Activated CD4-positive, alpha-beta T cell treated with anti-CD3 and anti-CD28 coated beads for 4 hours (primary cell): ENCODE measurements at regions not wholly inside any gene's neighbourhood (a gene's known extent, or its start where the extent isn't known, plus 50 kb on each side); places are given as distances from the start of the nearest gene placed in this dataset.
"Not testable (repeated sequence)": the region's sequence is repeated elsewhere in the genome, so short reads cannot be mapped to it uniquely, and the experiment has no call there.

Experiments used
- DNase-seq, 2 donors: peaks; one replicate each; pipeline ENCODE4 v3.0.0-alpha.2; 2020

DNA sequence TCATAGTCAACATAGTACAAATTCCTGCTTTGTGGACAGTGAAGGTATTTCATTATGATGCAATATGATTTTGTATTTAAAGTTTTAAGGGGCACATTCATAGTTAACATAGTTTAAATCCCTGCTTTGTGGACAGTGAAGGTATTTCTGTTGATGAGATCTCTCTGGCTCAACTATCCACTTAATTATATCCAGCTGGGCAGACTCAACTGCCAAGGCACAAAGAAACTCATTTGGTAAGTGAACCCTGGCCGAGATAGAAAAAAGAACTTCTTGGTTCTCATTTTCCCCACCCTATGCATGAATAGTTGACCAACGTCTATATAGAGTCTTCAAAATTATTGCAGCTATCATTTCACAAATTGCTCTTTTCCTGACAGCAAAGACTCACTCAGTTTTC is 1194.6 kb downstream of the NCAM2 start:
- no peak for DNase-seq

DNA sequence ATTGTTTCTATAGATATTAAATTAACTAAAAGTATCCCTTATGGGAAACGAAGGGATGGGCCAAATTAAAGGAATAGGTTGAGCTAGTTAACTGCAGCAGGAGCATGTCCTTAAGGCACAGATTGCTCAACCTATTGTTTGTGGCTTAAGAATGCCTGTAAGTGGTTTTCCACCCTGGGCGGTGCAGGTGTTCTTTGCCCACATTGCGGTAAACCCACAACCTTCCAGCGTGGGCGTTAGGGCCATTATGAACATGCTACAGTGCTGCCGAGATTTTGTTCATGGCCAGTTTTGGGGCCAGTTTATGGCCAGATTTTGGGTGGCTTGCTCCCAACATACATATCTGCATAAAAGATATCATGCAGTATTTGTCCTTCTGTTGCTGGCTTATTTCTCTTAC is 1196.8 kb downstream of the NCAM2 start:
- DNase-seq: not testable (repeated sequence)

DNA sequence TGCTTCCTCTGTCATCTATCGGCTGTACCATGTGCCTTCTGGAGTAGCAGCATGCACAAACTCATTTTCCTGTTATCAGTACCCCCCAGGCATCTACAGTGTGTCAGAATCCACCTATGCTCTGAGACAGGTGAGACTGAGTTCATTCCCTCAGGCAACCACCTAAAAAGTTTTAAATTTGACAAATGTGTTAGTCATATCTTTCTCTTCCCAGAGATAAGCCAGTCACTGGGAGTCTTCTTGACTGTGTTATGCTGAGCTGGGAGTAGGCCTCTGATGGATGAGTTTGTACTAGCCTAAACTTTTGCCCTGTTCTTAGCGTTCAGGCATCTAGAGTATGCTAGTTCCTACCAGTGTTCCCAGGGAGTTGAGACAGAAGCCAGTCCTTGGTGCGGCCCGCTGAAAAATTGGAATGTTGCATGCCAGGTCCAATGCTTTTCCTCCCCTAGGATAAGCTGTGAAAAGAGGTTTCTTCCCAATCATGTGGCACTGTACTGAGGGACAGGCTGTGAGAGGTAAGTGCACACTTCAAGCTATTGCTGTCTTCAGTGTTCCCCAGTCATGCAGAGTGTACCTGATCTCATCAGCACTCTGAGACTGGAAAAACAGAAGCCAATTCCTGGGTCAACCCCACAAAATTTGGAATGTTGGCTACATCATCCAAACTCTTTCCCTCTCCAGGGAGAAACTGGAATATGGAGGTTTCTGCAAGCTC is 1202.3 kb downstream of the NCAM2 start:
- DNase-seq: no peak

DNA sequence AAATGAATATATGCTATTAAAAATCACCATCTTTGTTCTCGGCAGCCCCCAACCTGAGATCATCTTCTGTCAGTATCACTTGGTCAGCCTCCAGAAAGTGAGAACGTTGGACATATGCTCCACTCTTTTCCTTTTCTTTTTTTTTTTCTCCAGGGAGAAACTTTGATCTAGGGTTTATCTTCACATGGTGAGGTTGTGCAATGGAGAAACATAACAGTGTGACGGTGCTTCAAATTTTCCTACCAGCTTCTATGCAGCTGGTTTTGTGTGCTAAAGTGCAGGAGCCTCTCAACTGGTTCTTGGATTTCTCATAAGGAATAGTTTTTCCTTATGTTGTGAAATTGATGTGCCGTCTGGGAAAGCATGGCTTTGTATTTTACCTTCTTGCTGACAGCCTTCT is 1202.9 kb downstream of the NCAM2 start:
- DNase-seq: no peak

DNA sequence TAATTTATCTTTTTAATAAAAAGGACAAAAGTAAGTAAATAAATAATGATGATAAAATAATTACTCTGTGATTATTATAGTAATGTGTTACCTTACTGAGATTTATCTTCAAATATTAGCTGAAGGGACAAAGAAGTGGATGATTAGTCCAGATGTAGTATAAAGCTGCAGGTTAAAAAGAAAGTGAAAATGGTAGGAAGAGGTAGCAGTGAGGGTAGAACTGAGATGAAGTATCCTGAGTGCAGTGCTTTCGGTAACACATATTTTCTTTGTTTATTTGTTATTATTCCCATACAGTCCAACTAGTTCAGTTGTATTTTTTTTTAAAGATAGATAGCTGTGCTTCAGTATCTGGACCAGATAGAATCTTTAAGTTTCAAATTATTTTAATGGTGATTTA is 1203.5 kb downstream of the NCAM2 start:
- DNase-seq: no peak

DNA sequence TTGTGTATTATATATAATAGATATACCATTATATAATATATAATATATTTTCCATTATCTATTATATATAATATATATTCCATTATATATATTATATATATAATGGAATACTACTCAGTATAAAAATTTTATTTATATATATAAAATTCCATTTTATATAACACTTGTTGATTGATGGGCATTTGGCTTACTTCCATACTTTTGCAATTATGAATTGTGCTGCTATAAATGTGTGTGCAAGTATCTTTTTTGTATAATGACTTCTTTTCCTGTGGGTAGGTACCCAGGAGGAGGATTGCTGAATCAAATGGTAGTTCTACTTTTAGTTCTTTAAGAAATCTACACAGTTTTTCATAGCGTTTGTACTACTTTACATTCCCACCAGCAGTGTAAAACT is 1211.1 kb downstream of the NCAM2 start:
- no peak for DNase-seq

DNA sequence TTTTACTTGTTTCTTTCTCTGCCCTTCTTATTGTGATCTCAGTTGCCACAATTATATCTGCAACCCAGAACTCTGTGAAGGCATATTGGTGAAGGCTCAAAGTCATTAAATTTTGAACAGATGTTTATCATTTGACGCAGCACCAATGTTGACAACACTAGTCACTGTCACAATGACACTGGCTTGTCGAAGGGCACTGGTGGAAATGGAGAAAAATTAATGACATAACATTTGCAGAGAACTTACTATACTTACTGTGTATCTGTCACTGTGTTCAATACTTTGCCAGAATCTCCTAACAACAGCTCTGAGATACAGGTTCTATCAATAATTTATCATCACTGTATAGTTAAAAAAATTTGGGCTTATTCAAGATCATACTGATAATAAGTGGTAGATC is 1213.7 kb downstream of the NCAM2 start:
- DNase-seq: no peak

DNA sequence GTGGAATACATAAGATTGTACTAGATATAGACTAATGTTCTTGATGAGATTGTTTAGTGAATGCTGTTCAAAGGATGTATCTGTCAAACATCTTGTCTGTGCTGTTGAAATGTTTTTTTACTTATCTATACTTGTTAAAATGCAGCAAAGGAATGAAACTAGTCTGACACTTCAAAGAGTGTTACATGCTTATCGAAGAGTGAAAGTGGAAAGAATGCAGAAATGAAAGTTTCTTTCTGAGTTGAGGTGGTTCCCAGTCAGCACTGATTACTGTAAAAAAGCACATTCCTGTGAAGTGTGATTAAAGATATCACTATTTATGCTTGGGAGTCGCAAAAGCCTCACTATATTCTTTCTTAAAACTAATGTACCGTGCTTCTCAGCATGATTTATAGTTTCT is 1225.2 kb downstream of the NCAM2 start:
- DNase-seq: no peak

DNA sequence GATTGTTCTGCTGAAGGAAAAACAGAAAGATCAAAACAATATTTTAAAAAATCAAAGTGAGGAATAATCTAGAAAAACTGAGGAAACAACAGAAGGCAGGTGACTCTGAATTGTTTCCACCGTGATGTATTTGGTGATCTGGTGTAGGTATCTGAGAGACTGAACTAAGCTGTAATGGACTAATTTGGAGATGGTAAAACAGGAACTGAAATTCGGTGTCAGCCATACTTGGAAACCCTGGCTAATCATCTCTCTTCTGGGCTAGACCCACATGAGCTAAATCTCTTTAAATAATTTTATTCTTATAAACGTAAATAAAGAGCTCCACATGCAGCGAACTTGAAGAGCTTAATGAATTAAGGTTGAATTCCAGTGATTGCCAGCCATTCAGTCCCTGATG is 1226.1 kb downstream of the NCAM2 start:
- DNase-seq: no peak

DNA sequence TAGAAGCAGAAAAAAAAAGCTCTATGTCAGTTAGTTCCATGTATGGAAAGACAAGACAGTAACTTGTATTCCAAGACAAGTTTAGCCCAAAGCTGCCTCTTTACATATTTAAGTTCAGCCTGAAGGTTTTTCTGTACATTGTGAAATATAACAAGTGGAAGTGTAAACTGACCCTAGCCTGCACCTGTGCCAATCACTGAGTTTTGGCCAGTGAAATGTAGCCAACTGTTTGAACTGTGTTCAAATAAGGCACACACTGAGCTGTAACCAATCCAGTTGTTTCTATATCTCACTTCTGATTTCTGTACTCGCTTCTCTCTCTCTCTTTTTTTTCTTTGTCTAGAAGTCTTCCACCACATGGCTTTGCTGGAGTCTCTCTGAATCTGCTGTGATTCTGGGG is 1227.1 kb downstream of the NCAM2 start:
- DNase-seq: no peak

DNA sequence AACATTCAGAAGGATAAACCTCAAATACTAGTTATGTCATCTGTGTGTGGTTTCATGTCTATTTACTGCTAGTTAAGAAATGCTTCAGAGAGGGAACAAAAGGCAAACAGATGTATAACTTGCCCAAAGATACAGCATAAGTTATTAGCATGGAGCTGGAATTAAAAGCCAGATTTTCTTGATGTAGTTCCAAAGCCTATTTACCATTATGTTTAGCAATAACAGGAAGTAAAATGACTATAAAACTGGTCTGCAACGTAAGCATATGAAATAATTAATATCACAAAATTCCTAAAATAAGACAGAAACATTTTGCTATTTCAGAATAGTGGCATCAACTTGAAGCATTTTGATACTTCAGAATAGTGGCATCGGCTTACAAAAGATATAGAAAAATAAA is 1232.8 kb downstream of the NCAM2 start:
- no peak for DNase-seq

DNA sequence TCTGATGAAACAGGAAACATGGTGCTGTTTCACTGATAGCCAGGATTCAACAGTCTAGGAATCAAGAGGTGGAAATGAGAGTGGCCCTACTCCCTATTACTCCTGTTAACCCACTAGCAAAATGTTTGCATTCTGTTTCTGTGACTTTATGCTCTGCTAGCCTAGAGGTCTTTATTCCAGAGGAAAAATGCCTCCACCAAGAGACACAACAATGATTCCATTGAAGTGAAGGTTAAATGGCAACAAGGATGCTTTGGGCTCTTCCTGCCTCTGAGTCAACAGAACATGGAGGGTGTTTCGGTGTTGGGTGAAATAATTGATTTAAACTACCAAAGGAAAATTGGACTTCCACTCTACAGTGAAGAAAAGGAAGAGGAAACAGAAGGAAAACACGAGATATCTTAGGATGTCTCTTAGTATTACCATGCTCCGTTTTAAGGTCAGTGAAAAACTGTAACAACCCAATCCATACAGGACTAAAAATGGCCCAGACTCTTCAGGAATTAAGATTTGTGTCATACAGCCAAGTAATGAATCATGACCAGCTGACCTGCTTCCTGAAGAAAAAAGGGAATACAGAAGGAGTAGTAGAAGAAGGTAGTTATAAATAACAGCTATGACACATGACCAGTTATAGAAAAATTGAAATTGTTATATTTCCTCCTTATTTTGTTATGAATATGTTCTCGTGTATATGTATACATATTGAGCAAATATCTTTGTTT is 1237.8 kb downstream of the NCAM2 start:
- DNase-seq: no peak

DNA sequence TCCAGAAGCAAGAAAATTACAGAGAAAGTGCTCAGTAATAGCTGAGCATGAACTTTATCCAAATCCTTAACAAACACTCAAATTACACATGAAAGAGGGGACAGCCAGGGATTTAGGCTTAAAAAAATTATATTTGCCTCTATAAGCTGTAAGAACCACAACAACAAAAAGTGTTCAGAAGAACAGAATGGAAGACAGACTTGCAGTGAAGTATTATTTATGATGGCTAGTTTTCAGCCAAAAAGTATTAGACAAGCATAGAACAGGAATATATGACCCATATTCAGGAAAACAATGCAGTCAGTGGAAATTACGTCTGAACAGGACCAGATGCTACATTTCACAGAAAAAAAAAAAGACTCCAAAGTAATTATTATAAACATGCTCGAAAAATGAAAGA is 1246.3 kb downstream of the NCAM2 start:
- DNase-seq: no peak

DNA sequence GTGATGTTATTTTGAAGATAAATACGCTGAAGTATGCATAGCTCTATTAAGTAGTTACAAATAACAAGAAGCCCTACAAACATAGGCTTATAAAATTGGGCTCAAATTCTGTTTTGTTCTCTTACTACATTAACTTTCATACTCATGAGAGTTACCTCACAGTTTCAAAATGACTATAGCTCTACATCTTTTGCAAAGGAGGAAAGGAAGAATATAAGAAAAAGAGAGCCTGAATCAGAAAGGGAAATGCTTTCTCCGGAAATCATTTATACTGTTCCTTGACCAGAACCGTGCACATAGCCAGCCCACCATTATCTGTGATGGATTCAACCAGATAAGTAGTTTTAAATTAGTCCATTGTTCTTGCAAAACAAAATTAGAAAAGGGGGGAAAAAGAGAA is 1252.1 kb downstream of the NCAM2 start:
- DNase-seq: no peak

DNA sequence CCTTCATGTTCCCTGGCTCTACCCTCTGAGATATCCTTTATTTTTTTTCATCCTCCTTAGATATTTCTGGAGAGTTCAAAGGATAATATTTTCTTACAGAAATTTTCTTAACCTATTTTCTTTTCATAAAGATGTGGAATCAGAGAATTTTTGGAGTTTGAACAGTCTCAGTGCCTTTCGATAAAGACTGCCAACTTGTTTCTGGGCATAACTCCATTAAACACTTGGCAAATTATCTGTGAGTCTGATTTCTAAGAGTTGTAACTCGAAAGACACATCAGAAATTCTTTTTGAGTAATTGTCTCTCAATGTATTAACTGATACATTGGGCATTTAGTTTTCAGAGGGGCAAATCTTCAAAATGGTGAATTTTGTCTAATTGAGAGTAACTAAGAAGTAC is 1255.6 kb downstream of the NCAM2 start:
- no peak for DNase-seq

DNA sequence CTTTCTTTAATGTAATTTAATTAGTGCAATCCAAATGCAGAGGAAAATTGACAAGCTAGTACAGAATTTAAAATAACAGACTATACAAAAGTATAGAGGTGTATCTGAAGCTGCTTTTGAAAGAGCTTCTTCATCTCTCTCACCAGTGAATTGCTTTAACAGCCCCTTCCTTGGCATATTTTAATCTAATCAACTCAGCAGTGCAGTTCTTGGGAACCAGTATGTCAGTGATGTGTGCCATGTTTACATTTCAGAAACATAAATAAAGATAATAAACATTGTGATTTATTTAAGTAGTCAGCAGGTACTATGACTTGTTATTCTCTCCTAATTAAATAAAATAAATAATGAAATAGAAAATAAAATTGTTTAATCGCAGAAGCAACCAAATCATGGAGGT is 1260.6 kb downstream of the NCAM2 start:
- DNase-seq: no peak

DNA sequence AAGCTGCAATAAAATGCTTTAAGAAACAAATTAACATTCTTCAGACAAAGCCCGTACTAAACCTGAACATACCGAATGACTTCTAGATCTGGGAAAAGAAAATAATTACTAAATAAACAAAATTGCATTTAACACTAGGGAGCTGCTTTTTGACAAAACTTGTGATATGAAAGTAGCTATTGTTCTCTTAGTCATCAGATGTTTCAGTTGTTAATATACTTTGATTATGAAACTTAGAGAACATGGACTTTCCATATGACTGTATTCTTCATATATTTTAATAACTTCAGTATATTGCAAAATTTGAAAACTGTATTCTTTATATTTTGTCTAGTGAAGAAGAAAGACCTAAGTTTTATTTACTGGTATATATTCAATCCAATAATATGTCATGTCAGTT is 1262.1 kb downstream of the NCAM2 start:
- no peak for DNase-seq

DNA sequence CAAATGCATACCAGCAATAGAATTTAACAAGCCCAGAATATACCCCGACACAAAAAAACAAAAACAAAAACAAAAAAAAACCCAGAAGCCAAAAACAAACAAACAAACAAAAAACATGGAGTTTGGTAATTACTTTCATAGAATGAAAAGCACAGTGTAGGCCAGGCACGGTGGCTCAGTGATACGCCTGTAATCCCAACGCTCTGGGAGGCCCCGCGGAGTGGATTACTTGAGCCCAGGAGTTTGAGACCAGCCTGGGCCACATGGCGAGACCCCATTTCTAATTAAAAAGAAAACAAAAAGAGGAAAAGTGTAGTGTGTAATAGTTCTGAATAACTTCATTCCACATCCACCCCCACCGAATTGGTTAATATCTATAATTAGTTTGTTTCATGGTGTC is 1265.7 kb downstream of the NCAM2 start:
- DNase-seq: no peak

DNA sequence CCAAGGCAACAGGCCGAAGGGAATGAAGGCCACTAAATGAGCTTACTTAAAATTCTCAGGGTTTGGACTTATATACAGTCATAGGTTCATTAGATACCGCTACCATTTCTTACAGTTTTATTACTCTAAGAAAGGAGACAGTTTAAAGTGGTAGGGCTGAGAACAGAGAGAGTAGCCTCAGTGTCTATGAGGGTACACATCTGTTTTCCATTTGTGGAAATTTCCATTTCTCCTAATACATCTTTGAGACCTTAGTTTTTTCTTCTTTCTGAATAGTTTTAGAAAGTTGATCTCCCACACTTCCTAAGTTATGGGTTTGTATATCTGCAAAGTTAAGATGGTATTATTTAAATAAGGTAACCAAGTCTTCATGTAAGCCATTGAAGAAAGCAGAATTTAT is 1279.1 kb downstream of the NCAM2 start:
- no peak for DNase-seq

DNA sequence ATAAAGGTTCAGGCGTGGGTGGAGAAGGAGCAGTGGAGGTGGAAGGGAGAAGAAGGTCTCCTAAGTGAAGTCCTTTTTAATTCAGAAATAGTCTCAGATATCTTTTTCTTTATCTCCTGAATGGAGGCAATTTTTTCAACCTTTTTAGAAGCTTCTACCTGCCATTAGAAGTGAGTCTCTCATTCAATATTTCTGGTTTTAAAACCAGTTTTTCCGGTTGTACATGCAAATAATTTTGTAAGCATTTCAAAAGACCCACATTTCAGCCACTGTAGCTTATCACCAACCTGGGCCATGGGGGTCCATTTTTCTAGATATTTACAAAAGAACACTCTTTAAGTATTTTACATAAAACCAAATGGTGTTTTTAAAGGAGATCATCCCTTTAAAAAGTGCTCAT is 1280.2 kb downstream of the NCAM2 start:
- DNase-seq: no peak

DNA sequence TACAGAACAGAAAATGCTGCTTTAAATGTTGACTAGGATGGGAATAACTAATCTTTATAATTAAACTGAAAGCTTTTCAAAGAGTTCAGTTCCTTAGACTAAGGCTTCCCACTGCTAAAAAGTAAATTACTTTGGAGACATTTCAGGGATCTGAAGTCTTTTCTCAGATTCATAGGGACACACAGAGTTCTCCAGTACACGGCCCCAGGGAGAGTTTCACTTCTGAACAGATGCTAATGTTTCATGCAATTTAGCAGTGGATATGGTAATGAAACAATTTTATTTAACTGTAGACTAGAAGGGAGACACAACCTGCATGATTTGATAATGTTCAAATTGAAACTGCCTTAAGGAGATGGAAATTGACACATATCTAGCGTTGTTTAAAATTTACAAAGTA is 1282.6 kb downstream of the NCAM2 start:
- DNase-seq: no peak

DNA sequence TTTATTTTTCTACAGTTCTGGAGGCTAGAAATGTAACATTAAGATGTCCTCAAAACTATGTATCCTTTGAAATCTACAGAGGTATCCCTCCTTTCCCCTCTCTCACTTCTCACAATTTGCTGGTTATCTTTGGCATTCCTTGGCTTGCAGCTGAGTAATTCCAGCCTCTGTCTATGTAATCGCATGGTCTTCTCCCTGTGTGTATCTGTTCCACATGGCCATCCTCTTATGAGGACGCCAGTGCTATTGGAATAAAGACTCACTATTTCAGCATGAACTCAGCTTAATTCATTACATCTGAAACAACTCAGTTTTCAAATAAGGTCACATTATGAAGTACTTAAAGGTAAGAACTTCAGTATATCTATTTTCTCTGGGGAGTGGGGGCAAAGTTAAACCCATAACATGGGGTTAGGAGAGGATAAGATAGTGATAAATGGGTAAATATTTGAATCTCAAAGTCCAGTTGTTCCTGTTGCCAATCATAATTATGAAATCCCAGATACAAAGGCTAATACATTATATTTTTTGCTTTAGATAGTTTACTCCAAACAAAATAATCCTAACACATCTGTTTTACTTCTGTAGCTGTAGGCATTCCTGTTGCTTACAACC is 1290.8 kb downstream of the NCAM2 start:
- no peak for DNase-seq

DNA sequence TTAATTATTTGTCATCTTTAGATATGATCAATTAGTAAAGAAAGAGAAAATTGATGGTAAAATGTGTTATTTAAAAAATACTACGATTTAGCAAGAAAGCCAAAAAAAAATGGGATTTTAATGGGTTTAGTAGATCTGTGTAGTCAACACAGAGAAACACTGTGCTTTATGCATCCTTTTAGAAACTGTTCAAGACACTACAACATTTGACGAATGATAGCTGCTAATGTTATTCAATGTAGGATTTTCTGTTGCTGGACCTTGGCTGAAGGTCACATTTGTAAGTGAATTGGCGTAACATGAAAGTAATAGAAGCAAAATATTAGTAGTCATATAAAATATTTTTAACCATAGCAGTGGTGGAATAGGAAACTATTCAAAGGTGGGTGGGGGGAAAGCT is 1293.9 kb downstream of the NCAM2 start:
- DNase-seq: no peak

DNA sequence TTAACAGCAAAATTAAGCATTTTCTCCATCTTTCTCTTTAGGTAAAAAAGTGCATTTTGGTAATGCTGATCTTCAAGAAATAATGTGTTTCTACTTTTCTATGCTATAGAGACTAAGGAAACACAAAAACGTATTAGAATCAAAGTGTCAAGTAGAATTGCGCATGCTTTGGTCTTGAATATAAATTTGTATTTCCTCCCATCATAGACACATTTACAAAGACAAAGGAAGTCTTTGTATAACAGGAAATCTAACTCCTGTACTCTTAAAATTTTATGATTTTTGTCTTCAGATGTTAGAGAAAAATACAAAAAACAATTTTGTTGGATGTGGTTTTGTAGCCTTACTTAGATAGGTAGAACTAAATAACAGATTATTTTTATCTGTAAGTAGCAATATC is 1299.4 kb downstream of the NCAM2 start:
- no peak for DNase-seq
